SK-N-SH (cell line): ENCODE measurements at regions not wholly inside any gene's neighbourhood (a gene's known extent, or its start where the extent isn't known, plus 50 kb on each side); places are given as distances from the start of the nearest gene placed in this dataset.

ENCODE experiments used
- CTCF ChIA-PET: fragments of 300-600, 350-600 bp; formaldehyde crosslinking; extraction: SDS; loops from one replicate; lab custom pipeline; 2021; lab: Yijun Ruan, JAX
- POLR2A ChIA-PET: fragments of 350-600 bp; sonication (Branson Sonifier 250); formaldehyde crosslinking; extraction: SDS; loops from one replicate; lab custom pipeline; 2020; ENCODE audit warnings: antibody characterized with exemption, inconsistent platforms; lab: Yijun Ruan, JAX
- DNase-seq: peaks from one replicate; pipeline ENCODE4 v3.0.0; 2012
- H2AFZ ChIP-seq: fragments of 200-600 bp; sonication (generic); 2 replicates; pipeline ENCODE4 v1.8.1; 2016; ENCODE audit warnings: antibody characterized with exemption, mild to moderate bottlenecking, low read depth
- H3F3A ChIP-seq: fragments of 200-600 bp; sonication (generic); replicated peaks from 2 replicates; pipeline ENCODE3; 2016; ENCODE audit warnings: antibody characterized with exemption, mild to moderate bottlenecking; ENCODE audit not compliant: insufficient read depth
- H3K27ac ChIP-seq, 2 experiments: fragments of 200-500 bp in 1 of 2; fragments of 200-600 bp in 1 of 2; sonication (Bioruptor generic) in 1 of 2; sonication (generic), shearing (Covaris generic) in 1 of 2; 2 replicates each; pipeline versions ENCODE4 v1.5.1 to v1.6.1; 2014 to 2016; ENCODE audit warnings: low read depth in 2 of 2, inconsistent platforms in 1 of 2, low read length in 1 of 2, mild to moderate bottlenecking in 1 of 2, mixed read lengths in 1 of 2
- H3K27me3 ChIP-seq: fragments of 200-600 bp; sonication (generic), shearing (Covaris generic); 2 replicates; pipeline ENCODE4 v1.6.1; 2016; ENCODE audit warnings: mixed run types; ENCODE audit not compliant: insufficient read depth
- H3K36me3 ChIP-seq, 2 experiments: fragments of 200-500 bp in 1 of 2; fragments of 200-600 bp in 1 of 2; sonication (Bioruptor generic) in 1 of 2; sonication (generic) in 1 of 2; replicated peaks in 1 of 2; 2 replicates each; pipeline versions ENCODE3 to v1.5.1; 2014 to 2016; ENCODE audit warnings: low read length in 1 of 2, mild to moderate bottlenecking in 1 of 2; ENCODE audit not compliant: insufficient read depth in 2 of 2, control insufficient read depth in 1 of 2
- H3K4me1 ChIP-seq, 2 experiments: fragments of 200-500 bp in 1 of 2; fragments of 200-600 bp in 1 of 2; sonication (Bioruptor generic) in 1 of 2; sonication (generic), shearing (Covaris generic) in 1 of 2; 2 replicates each; pipeline versions ENCODE4 v1.5.1 to v1.6.1; 2014 to 2016; ENCODE audit warnings: low read depth in 1 of 2, low read length in 1 of 2, mixed run types in 1 of 2; ENCODE audit not compliant: insufficient read depth in 2 of 2, control insufficient read depth in 1 of 2
- H3K4me2 ChIP-seq: fragments of 200-600 bp; sonication (generic), shearing (Covaris generic); 2 replicates; pipeline ENCODE4 v1.6.1; 2017; ENCODE audit warnings: mixed run types
- H3K4me3 ChIP-seq, 2 experiments: fragments of 200-500 bp in 1 of 2; fragments of 200-600 bp in 1 of 2; sonication (Bioruptor generic) in 1 of 2; sonication (generic), shearing (Covaris generic) in 1 of 2; 2 replicates each; pipeline versions ENCODE4 v1.5.1 to v1.8.1; 2014 to 2016; ENCODE audit warnings: low read depth in 2 of 2, inconsistent platforms in 1 of 2, low read length in 1 of 2, mild to moderate bottlenecking in 1 of 2, mixed read lengths in 1 of 2, moderate library complexity in 1 of 2
- H3K79me2 ChIP-seq: fragments of 200-600 bp; sonication (generic); 2 replicates; pipeline ENCODE4 v1.8.1; 2017; ENCODE audit warnings: mild to moderate bottlenecking; ENCODE audit not compliant: insufficient read depth
- H3K9ac ChIP-seq: fragments of 200-600 bp; sonication (generic); 2 replicates; pipeline ENCODE4 v1.6.1; 2017; ENCODE audit warnings: mixed run types
- H3K9me2 ChIP-seq: fragments of 200-600 bp; sonication (generic); 2 replicates; pipeline ENCODE4 v1.6.1; 2017; ENCODE audit warnings: mixed run types
- H3K9me3 ChIP-seq: fragments of 200-600 bp; sonication (generic); 2 replicates; pipeline ENCODE4 v1.6.1; 2017; ENCODE audit warnings: mixed run types, mild to moderate bottlenecking, moderate library complexity
- H4K20me1 ChIP-seq: fragments of 200-600 bp; sonication (generic); 2 replicates; pipeline ENCODE4 v1.6.1; 2017; ENCODE audit warnings: mild to moderate bottlenecking, mixed run types; ENCODE audit not compliant: insufficient read depth
- CTCF ChIP-seq: fragments of 200-600 bp; sonication (generic); IDR thresholded peaks from 2 replicates; pipeline ENCODE4 v1.6.1; 2017; ENCODE audit warnings: antibody characterized with exemption, mild to moderate bottlenecking, moderate library complexity
- ELF1 ChIP-seq: IDR thresholded peaks from 2 replicates; pipeline ENCODE4 v1.4.0; 2012
- EP300 ChIP-seq, 2 experiments: IDR thresholded peaks; 2 replicates each; pipeline versions ENCODE4 v1.4.0 to v1.6.1; 2012; ENCODE audit warnings: borderline replicate concordance in 1 of 2, low read depth in 1 of 2, low read length in 1 of 2
- EZH2phosphoT487 ChIP-seq: fragments of 200-600 bp; sonication (generic); IDR thresholded peaks from 2 replicates; pipeline ENCODE4 v1.6.1; 2017; ENCODE audit warnings: low read depth, mixed run types, mild to moderate bottlenecking, antibody characterized with exemption, moderate library complexity, borderline replicate concordance
- FOSL2 ChIP-seq: IDR thresholded peaks from 2 replicates; pipeline ENCODE4 v1.4.0; 2012; ENCODE audit warnings: low read depth, mild to moderate bottlenecking, moderate library complexity, borderline replicate concordance
- FOXJ3 ChIP-seq: sonication (generic); formaldehyde crosslinking; IDR thresholded peaks from 2 replicates; pipeline ENCODE4 v1.5.1; 2020; ENCODE audit warnings: mild to moderate bottlenecking, missing genetic modification reagents
- FOXM1 ChIP-seq: IDR thresholded peaks from 2 replicates; pipeline ENCODE4 v1.4.0; 2012; ENCODE audit warnings: low read depth, mild to moderate bottlenecking
- GABPA ChIP-seq: IDR thresholded peaks from 2 replicates; pipeline ENCODE4 v1.4.0; 2012; ENCODE audit warnings: low read depth, mild to moderate bottlenecking
- GATA2 ChIP-seq: sonication (generic); formaldehyde crosslinking; IDR thresholded peaks from 2 replicates; pipeline ENCODE4 v1.5.0; 2020; ENCODE audit warnings: mild to moderate bottlenecking, missing genetic modification reagents
- NFIC ChIP-seq: IDR thresholded peaks from 2 replicates; pipeline ENCODE4 v1.4.0; 2012; ENCODE audit warnings: borderline replicate concordance
- POLR2AphosphoS5 ChIP-seq: IDR thresholded peaks from 2 replicates; pipeline ENCODE4 v1.6.1; 2012; ENCODE audit warnings: low read depth, low read length
- RAD21 ChIP-seq: IDR thresholded peaks from 2 replicates; pipeline ENCODE4 v1.6.1; 2012; ENCODE audit warnings: mild to moderate bottlenecking, low read length
- REST ChIP-seq: IDR thresholded peaks from 2 replicates; pipeline ENCODE4 v1.6.1; 2012; ENCODE audit warnings: mild to moderate bottlenecking, low read depth, low read length, moderate library complexity
- RFX5 ChIP-seq: IDR thresholded peaks from 2 replicates; pipeline ENCODE4 v1.6.1; 2012; ENCODE audit warnings: mild to moderate bottlenecking, improper control_type of control experiment, low read length
- RXRA ChIP-seq: IDR thresholded peaks from 2 replicates; pipeline ENCODE4 v1.4.0; 2012; ENCODE audit warnings: low read depth, mild to moderate bottlenecking, borderline replicate concordance
- SIN3A ChIP-seq: IDR thresholded peaks from 2 replicates; pipeline ENCODE4 v1.6.1; 2012; ENCODE audit warnings: low read depth, mild to moderate bottlenecking, low read length, moderate library complexity, borderline replicate concordance
- SMC3 ChIP-seq: IDR thresholded peaks from 2 replicates; pipeline ENCODE4 v1.6.1; 2012; ENCODE audit warnings: low read depth, low read length, improper control_type of control experiment
- TEAD4 ChIP-seq: IDR thresholded peaks from 2 replicates; pipeline ENCODE4 v1.4.0; 2012; ENCODE audit warnings: mild to moderate bottlenecking, borderline replicate concordance; ENCODE audit not compliant: insufficient read depth
- YY1 ChIP-seq: IDR thresholded peaks from 2 replicates; pipeline ENCODE4 v1.4.0; 2012; ENCODE audit warnings: low read depth, mild to moderate bottlenecking
- ZBTB33 ChIP-seq: IDR thresholded peaks from 2 replicates; pipeline ENCODE4 v1.4.0; 2012; ENCODE audit warnings: low read depth, borderline replicate concordance
- WGBS: methylation state at CpG from one replicate; pipeline ENCODE4 v1.1.6; 2017; ENCODE audit warnings: low lambda C conversion rate; 5-methylcytosine and 5-hydroxymethylcytosine counted together

GRCh38 chr4:188408244-188409030, 269.2 kb downstream of the TRIML1 start:
- Histone ChIP-seq H3K4me2 (peak overlapping the region; percentile 6; the same call in 1 of the 2 replicates), H3F3A (peaks cover 3% of the 10 kb centered on the region), H3K27ac (peak overlapping the region in 1 of 2 experiments; percentile 77; a peak in 2 of 4 replicates), H3K4me3 (no peak overlapping the region), H3K9me2 (no peaks in the 10 kb centered on the region), H3K9ac (peak overlapping the region; percentile 17; the same call in 1 of the 2 replicates), H3K36me3 (no peaks in the 10 kb centered on the region), H3K9me3 (peaks cover 6% of the 10 kb centered on the region; the same call in 1 of the 2 replicates), H3K4me1 (no peaks in the 10 kb centered on the region), H3K27me3 (no peaks in the 10 kb centered on the region), H2AFZ (peak overlapping the region; percentile 69), H4K20me1 (no peaks in the 10 kb centered on the region), H3K79me2 (0 out of 2 replicates have a peak, but pooled peaks cover 5% of the 10 kb centered on the region)
- no peak for DNase-seq
- no peak for TF ChIP-seq FOXJ3 (CRISPR knock-in tag)
- TF ChIP-seq EP300 (IDR thresholded peaks at IDR 0.05; ENCODE audit: borderline replicate concordance in 1 of 2, low read depth in 1 of 2, low read length in 1 of 2): no peak
- no peak for TF ChIP-seq ELF1
- no peak for TF ChIP-seq REST
- TF ChIP-seq SMC3: no peak
- no peak for TF ChIP-seq SIN3A
- no peak for TF ChIP-seq FOSL2
- no peak for TF ChIP-seq RXRA
- no peak for TF ChIP-seq GATA2 (CRISPR knock-in tag)
- no peak for TF ChIP-seq RAD21
- TF ChIP-seq NFIC: no peak
- TF ChIP-seq TEAD4: no peak
- no peak for TF ChIP-seq YY1
- TF ChIP-seq GABPA: no peak
- no peak for TF ChIP-seq ZBTB33
- TF ChIP-seq EZH2phosphoT487: no peak
- TF ChIP-seq FOXM1: no peak
- TF ChIP-seq CTCF: no peak
- no peak for TF ChIP-seq RFX5
- no peak for TF ChIP-seq POLR2AphosphoS5
- ChIA-PET POLR2A (no interaction called here), CTCF (no interaction called here)
- 48% methylated on average over 9 of the region's 9 CpGs for WGBS
